H1 (cell line): ENCODE measurements at regions not wholly inside any gene's neighbourhood (a gene's known extent, or its start where the extent isn't known, plus 50 kb on each side); places are given as distances from the start of the nearest gene placed in this dataset.

Experiments used
- CHD1 ChIP-seq: IDR thresholded peaks from 2 replicates; pipeline ENCODE4 v1.6.1; 2012; ENCODE audit warnings: low read depth, low read length, improper control_type of control experiment
- EP300 ChIP-seq, 2 experiments: IDR thresholded peaks; 1 replicate in 1 of 2; 2 replicates in 1 of 2; pipeline ENCODE4 v1.6.1; 2011 to 2012; ENCODE audit warnings: low read depth in 2 of 2, low read length in 2 of 2, mild to moderate bottlenecking in 2 of 2, borderline replicate concordance in 1 of 2, inconsistent platforms in 1 of 2, moderate library complexity in 1 of 2
- FOSL1 ChIP-seq: IDR thresholded peaks from 2 replicates; pipeline ENCODE4 v1.6.1; 2011; ENCODE audit warnings: mild to moderate bottlenecking, low read depth, low read length, moderate library complexity; ENCODE audit not compliant: insufficient read depth
- SRF ChIP-seq: IDR thresholded peaks from 2 replicates; pipeline ENCODE4 v1.6.1; 2011; ENCODE audit warnings: mild to moderate bottlenecking, low read depth, low read length, moderate library complexity
- SUZ12 ChIP-seq: fragments of 200-600 bp; sonication (generic); IDR thresholded peaks from 2 replicates; pipeline ENCODE4 v1.6.1; 2012; ENCODE audit warnings: mild to moderate bottlenecking, inconsistent platforms, low read length, moderate library complexity, mixed read lengths

DNA sequence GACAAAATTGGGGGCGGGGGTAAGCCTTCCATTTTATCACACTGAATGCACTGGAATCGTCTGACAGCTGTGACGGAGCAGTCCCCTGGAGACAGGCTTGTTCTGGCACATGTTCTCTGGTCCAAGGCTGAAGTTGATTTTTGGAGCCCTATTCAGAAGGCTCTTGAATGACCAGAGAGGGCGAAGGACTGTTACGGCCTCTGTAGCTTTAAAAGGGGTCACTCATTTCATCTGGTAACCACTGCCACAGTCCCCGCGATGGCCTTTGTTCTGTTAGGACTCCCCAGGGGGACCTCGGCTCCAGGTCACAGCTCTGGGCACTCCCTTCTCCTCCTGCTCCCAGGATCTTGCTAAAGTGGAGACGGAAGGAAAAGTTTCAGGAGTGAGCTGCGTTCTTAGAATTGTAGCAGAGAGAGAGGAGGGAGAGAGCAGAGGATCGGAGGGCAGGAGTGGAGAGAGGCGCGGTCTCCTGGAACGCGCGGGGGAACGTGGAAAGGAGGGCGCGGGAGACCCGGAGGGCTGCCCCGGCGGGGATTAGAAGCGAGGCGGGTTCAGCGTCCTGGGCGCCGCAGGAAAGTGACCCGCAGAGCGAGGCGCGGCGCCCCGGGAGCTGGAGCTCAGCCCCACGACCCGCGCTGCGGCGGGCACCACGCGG is 134.3 kb upstream of the MYO16 start (continued):
- TF ChIP-seq SUZ12: peak; percentile 55; the same call in 1 of the 2 replicates
- no peak for TF ChIP-seq FOSL1
- TF ChIP-seq SRF: no peak
- no peak for TF ChIP-seq CHD1
- TF ChIP-seq EP300 (IDR thresholded peaks at IDR 0.05; ENCODE audit: borderline replicate concordance in 1 of 2, low read depth in 2 of 2, low read length in 2 of 2): no peak
